Stimulated activated CD4-positive, alpha-beta T cell treated with anti-CD3 and anti-CD28 coated beads, Interleukin-4, amount 100 ng/mL, for 1 hour (primary cell): ENCODE measurements at regions not wholly inside any gene's neighbourhood (a gene's known extent, or its start where the extent isn't known, plus 50 kb on each side); places are given as distances from the start of the nearest gene placed in this dataset.

Experiments
- DNase-seq: peaks from one replicate; pipeline ENCODE4 v3.0.0-alpha.2; 2020

DNA sequence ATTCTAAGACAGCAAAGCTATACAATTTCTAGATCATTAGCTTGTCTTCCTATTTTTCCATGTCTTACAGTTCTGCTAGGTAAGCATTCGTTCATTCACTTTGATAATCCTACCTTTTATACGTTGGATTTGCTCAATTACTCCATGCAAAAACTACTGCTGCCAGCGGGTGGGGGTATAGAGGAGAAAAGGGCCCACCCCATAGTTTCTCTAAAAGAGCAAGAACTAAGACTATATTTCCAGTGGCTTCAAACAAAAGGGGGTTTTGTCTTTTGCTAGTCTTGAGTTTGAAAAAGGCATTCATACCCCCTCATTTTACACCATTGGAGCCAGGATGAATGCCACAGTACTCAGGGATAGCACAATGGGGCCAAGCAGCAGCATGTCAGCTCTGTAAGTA, 155.7 kb downstream of the WT1 start:
- DNase-seq: no peak

DNA sequence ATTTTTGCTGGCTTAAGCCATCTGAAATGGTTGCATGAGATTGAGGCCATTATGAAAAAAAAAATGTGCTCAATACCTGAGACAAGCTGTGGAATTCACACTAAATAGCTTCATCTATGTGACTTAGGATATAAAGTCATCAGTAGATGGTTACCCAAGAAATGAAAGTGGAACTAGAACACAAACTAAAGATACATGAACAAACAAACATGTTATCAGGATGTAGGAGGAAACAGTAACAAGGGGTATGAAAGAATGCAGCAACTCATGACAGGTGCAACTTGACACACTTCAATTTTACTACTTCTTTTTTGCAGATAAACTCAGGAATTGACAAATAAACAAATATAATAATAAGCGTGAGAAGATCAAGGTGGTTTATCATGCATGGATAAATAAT, 155.0 kb downstream of the WT1 start:
- DNase-seq: no peak

DNA sequence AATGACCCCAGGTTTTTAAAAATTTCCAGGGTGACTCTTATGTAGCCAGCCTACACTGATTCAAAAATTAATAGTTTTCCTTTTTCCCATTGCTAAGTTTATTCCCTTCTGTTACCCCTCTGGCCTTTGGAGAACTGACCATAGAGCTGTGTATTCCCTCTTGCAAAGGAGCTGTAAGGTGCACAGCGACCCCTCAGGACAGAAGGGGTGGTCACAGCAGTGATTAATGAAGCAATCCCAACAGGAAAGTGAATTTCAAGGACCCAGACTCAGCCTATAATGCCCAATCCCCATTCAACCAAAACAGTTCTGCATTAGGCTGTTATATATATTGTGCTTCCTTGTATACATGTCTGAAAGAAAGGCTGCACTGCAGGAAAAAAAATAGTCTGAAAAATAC, 147.1 kb downstream of the WT1 start:
- no peak for DNase-seq

DNA sequence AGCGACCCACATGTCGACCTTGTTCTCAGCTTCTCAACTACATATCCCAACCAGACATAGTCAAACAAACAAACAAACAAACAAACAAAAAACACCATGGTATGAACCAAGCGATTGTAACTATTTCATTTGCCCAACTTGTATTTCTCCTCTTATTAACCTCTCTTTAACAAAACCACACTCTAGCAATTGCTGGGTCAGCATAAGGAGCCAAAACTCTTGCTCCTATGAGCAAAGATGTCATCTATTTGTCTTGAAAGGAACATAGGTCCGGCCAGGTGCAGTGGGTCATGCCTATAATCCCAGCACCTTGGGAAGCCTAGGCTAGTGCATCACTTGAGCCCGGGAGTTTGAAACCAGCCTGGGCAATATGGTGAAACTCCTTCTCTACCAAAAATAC, 145.6 kb downstream of the WT1 start:
- no peak for DNase-seq

DNA sequence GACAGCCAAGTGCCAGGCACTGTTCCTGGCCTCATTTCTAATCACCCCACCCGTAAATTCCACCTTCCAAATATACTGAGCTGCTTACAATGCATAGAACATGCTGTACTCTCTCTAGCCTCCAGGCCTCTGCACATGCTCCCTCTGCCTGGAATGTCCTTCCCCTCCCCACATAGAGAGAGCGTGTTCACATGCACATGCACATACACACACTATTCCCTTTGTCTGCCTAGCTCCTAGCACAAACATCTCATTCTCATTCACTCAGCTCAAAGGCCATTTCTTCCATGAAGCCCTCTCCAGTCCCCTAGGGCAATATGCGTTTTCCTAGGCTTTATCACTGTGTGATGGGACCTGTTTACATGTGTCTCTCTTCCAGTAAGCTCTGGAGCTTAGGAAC, 144.6 kb downstream of the WT1 start:
- no peak for DNase-seq

DNA sequence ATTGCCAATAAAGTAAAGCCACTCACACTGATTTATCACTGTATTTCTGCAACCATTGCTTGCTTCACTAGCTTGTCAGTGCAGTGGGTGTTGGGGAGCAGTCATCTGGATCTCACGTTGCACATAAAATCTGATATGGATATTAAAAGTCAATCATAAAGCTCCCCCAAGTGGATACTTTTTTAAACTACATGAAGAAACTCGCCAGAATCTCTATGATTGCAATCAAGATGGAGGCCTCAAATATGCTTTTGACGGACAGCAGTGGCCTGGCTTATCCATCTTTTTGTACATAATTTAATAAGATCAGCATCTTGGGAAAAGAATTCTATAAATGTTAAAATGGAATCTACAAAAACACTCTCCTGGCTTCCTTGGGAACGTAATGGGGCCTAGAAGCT, 137.7 kb downstream of the WT1 start:
- no peak for DNase-seq

DNA sequence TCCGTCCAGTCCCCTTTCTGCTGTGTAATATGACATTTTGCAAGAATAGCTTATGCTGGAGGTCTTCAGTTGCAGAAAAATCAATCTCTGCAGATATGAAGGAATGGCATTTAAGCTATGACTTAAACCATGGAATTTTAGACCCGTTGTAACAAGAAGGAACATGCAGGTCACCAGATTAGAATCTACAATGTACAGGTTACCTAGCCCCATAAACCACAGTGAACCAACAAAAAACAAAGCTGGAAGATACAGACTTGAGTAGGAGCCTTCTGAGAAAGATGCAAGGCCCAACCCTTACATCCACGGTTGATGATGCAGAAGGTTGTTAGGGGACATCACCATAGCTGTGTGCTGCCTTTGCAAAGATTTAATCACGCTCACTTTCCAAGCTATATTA, 132.5 kb downstream of the WT1 start:
- no peak for DNase-seq

DNA sequence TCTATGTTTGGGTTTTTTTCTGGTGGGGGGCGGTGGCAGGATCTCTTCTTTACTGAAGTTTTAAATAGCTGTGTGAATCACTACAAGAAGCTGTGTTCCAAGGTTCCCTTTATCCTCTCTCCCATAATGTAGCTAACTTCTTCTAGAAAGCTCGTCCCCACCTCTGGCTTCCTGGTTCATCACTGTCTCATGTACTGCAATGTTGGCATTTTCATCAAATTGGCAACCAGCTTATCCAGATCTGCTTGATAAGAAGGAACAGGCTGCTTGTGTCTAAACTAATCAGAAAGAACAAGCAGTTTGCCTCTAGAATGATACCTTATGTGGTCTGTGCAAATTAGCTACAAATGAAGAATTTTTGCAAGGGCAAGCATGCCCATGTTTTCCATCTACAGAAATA, 130.8 kb downstream of the WT1 start:
- no peak for DNase-seq

DNA sequence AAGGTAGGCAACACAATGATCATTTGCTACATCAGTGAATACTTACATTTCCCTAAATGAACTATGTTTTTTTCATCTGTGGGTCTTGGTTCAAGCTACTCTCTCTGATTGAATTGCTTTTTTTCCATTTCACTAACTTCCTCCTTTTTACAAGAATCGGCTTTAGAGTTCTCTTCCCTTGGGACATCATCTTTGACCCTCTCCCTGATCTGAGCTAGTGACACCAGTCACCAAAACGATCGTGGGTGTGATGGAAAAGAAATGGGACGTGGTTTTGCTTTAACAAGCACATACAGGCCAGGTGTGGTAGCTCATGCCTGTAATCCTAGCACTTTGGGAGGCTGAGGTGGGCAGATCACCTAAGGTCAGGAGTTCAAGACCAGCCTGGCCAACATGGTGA, 129.9 kb downstream of the WT1 start:
- no peak for DNase-seq

DNA sequence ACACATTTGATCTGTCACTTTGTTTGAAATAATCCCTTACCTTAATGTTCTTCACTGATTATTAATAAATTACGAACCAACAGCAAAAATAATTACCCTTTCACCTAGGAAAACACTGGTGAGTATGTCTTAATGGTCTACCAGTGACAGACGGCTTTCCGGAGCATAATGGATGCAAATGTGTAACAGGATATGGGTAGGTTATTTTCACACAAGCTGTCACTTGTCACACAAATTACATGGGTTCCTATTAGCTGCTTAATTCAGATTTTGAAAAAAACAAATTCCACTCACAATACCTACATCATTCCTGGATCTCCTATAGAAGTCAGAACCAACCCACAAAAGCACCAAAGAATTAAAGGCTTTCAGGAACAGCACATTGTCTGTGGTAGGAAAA, 127.9 kb downstream of the WT1 start:
- no peak for DNase-seq

DNA sequence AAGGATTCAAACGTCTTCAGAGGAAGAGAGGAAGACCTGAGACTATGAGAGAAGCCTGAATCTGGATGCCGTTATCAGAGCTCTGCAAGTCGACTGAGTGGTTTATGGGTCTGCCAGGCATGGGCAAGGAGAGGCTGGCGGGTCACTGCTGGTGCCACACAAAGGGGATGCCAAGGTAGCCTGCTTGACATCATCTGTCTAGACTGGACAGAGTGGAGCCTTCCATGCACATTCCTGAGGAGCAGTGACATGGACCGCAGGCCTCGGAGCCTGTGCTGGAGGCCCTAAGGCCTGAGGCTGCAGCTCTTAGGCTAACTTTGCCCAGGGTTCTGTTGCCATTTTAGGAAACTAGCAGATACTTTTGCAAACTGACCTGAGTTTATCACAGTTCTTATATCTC, 127.4 kb downstream of the WT1 start:
- DNase-seq: no peak

DNA sequence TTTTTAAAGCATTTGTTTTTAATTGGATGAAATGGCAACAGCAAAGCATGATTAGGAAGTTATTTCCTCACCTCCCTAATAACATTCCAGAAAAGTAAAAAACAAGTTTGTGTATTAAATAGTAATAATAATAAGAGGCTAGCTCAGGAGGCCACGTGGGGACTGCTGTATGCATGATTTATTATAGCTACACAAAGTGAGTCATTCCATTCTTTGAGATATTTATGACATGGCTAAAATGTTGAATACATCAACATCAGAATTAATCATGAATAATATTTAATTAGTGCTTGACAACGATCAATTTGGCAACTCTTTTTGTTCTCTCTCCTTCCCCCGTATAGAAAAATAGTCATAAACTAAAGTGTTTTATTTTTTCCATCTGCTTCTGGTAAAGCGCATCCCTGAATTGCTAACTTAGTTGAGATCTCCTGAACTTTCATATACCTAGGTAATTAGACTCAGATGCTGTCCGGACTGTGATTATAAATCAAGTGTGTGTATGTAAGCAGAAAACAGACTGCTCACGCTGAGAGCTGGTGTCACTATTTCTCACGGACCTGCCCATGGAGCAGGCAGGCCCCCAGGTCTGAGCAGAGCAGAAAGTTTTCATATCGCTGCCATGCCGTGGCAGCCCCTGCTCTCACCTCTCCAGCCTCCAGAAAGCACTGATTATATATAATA, 125.7 kb downstream of the WT1 start:
- no peak for DNase-seq

DNA sequence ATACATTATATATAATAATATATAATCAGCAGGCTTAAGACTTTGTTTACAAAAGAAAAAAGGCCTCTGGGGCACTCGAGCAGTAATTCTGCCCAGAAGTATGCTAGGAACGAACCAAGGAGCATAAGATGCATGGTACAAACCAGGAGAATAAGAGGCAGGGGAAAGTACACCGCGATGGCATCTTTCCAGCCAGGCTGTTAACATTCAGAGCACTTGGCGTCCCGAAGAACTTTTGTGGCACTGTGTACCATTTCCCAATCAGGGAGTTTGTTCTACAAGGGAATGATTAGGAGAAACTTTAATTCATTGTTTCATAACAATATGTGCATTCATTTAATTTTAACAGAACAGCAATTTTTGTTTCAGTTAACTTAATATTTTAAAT, 125.1 kb downstream of the WT1 start:
- DNase-seq: no peak

DNA sequence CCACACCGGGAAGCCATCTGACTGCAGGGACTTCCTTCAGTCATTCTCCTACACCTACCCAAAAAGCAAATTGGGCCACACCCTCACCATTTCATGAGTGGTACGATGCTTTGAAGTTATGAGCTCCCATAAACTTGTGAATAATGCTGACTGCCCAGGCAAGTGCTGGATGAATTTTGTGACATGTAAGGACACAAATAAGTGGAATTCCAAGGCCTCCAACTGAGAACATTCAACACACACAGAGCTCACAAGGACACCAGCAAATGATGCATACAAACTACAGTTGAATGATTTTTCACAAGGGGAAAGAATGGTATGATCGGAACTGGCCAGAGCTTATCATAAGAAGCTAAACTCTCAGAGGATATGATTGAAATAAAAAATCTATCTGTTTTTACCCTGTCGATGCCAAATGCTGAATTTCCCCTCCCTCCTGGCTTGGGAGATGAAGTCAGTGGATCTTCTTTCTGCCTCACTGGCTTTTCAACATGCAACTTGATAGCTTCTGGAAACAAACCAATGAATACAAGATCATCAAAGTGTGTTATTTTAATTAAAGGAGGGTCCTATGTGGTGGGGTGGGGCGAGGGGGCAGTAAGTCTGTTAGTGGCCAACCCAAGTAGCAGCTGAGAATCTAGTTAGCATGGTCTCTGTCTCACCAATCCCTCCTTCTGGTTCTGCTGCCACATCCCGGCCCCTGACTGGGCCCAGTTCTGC, 123.8 kb downstream of the WT1 start:
- no peak for DNase-seq

DNA sequence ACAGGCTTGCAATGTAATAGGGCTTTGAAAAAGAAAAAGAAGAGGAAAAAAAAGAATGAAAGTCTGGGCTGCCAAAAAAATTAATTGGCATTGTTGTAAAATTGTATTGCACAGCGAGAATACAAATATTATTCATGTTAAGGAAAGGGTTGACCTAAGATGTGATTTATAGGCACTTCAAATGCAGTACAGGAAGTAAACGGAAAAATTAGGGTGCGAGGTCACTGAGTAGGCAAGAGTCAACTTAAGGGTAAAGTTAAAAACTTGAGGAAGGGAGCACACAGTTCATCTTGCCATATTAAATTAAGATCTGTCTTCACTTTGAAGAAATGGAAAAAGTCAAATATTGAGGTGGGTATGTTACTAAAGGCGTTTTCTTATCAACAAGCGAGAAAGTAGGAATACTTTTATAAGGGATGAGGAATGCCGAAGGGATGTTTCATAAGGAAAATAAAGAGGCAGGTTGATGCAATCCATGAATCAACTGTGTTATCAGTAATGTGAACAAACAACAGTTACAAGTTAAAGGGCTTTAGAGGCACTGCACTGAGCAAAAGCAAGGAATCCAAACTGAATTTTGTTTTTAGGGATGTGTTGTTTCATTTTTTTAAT, 123.0 kb downstream of the WT1 start:
- no peak for DNase-seq

DNA sequence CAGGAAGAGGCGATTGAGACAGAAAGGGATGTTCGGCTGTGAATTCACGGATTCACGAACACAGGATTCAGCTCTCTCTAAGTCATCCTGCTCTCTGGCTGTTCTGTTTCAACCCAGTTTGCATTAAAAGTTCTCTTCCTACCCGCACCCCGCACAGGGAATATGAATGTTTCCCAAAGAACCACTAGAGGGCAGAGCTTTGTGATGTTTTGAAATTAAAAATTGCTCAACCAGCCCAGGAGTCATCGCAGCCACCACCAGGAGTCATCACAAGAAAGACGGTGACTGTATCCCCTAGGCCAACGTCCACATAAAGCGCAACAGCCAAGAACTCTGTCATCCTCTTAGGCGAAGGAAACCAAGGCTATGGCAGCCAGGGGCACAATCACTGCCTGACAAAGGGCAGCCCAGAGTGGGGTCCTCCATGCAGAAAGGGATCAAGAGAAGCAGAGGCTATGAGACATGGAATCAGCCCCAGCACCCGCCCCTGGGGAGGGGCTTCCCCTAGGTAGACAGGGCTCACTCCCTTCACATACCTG, 122.4 kb downstream of the WT1 start:
- DNase-seq: peak; percentile 15

DNA sequence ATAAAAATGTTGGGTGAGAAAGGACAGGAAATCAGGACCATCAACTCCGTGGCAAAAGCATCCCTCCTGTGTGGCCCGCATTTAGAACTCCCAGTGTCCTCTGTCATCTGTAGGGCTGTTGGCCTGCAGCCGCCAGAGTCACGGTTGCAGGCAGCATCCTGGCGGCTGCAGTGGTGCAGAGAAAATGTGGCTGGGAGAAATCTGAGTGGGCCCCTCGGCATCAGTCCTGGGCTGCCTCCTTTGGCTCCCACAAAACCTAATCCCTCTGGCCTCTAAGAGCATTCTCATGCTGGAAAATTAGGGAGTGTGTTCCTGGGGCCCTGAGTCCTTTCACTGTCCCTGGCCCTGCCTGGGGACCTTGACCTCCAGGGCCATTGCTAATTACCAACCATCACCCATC, 121.9 kb downstream of the WT1 start:
- no peak for DNase-seq

DNA sequence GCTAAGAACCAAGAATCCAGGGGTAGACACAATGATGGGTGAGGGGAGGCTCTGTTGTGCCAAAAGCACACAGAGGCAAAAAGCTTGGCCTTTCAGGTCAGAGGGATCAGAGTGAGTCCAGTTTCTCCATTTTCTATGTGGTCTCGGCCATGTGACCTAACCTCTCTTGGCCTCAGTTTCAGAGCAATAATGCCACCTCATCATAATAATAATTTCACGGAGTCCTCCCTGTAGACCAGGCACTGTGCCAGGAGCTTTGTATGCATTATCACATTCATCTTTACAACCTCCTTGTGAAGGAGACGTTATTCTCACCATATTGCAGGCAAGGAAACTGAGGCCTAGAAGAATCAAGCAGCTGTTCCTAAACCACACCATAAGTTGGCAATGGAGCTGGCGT, 120.2 kb downstream of the WT1 start:
- DNase-seq: no peak

DNA sequence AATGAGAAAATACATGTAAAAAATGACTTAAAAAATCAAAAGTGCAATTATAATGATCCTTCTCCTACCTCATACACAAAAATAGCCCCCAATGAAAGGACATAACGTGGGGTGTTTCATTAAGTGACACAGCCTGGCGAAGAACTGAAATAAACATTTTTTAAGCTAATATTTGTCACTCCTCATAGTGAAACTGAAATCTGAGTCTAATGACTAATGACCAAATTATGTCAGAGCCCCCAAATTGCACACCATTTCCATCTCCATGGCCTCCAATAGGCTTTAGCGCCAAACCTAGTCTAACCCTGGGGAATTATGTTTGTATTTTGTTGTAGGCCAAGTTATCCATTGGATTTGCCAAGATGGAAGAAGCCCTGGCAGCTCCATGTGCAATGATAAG, 119.1 kb downstream of the WT1 start:
- no peak for DNase-seq

DNA sequence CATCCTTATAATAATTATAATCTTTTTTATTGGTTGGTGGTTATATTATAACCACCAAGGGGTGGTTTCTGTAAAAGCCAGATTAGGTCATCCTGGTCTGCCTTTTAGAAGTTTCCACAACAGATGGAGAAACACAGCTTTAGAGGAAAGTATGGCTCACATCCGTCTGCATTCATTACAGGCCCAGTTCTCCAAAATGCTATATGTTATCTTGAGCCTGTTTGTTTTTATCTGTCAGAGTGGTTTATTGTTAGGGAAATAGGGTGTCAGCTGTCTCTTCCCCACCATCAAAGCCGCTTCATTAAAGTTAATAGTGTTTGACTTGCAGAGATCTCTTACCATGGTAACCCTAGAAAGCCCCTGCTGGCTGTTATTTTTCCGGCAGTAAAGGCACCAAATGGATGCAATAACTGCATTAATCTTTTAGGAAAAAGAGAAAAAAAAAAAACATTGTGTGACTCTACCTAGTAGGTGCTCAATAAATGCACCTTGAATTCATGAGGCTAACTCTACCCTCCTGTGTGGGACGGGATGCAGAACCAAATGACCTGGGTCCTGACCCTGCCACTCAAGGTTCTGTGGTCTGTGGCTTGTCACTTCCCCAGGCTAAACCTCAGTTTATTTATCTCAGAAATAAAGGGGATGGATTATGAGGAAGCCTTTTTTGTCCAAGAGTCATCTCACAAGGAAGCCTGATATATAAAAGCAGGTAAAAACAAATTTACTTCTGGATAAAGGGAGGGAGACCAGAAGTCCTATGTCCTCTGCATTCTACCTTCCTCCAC, 118.3 kb downstream of the WT1 start:
- no peak for DNase-seq

DNA sequence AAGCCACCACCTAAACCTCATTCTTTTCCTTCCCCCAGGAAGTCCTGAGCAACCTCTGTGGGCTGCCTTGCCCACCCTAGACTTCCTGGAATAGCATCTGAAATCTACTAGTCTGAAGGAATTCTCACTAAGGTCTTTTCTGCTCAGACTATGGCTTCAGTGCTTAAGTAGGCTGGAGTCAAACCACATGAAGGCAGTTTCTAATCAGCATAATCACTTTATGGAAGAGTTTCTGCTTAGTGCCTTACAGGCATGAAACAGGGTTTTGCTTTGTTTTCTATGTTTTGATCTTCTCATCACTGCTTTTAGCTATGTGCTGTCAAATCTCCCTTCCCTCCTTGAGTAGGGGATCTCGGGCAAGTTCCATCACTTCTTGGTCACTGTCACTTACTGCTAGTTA, 117.7 kb downstream of the WT1 start:
- DNase-seq: no peak

DNA sequence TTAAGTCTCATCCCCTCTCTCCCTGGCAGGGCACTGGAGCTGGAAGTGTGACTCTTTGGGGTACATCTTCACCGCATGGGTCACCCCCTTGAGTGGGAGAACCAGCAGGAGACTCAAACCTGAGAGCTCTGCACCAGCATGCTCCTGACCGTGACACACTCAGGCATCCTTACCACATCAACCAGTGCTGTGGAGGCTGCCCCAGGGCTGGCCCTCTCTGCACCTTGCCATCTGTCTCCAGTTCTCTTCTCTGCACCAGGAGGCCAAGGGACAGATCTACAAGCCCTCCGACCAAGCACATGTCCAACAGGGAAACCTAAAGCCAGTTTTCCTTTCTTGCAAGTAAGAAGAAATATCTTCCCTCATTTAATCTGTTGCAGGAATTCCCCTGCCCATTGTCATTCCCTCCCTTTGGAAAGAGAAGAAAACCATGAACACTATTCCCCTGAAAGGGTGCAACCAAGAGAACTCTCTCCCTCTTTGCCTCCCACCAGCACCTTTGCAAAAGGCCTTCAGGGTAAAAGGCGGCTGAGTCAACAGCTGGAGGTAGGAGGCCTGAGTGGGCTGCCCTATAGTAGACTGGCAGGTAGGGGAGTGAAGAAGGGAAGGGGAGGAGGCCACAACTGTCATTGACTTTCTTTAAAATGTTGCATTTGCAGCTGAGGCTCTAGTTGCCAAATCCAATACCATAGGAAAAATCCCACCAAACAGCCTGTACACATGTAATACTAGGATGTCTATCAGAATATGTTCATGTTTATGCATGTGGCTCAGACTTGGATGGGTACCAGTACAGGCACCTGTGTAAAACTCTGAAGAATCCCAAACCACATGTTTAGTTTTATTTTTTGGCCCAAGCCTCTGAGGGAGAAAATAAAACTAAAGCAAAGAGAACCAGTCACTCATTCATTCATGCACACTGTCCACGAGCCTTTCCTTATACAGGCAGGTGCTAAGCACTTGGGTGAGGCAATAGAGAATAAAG, 117.0 kb downstream of the WT1 start:
- DNase-seq: no peak
